ENCODE measurements at regions not wholly inside any gene's neighbourhood (a gene's known extent, or its start where the extent isn't known, plus 50 kb on each side); places are given as distances from the start of the nearest gene placed in this dataset.
A peak's percentile ranks its signal among the peaks of the same experiment; 100 is the strongest.
"Not testable (repeated sequence)": the region's sequence is repeated elsewhere in the genome, so short reads cannot be mapped to it uniquely, and the experiment has no call there.

DNA sequence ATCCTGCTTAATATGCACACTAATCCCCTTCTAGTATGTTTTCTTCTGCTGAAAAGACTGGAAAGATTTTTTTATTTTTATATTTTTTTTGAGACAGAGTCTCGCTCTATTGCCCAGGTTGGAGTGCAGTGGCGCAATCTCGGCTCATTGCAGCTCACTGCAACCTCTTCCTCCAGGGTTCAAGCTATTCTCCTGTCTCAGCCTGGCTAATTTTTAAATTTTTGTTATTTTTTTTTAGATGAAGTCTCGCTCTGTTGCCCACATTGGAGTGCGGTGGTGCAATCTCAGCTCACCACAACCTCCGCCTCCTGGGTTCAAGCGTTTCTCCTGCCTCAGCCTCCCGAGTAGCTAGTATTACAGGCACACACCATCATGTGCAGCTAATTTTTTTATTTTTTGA, 1261.4 kb upstream of the ADGRL2 start:
- ATAC-seq; DNase-seq (ENCODE audit: low spot score in 2 of 2); H3K27ac Mint-ChIP-seq; H3K36me3 Mint-ChIP-seq: not testable (repeated sequence)
- H3K9me3 Mint-ChIP-seq = peaks cover 11% of the 10 kb centered on the region in 2 donors

DNA sequence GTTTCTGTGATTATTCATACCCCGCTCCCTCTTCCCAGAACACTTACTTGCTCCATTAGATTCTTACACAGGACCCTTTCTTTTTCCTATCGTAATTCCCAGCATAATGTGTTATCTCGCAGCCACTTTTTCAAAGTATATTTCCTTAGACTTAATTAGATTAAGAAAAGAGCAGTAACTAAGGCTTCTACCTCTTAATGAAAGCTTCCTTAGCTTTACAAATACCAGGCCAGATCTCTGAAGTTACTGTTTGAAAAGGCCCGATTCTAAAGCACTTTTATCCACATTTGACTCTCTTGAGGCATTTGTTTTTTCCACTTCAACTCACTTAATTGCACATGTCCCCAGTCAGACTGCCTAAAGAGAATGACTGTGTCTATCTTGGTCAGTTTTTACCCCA, 1264.3 kb upstream of the ADGRL2 start:
- H3K9me3 Mint-ChIP-seq = peaks cover 11% of the 10 kb centered on the region in 2 donors
- H3K27ac Mint-ChIP-seq = no peak overlapping the region
- DNase-seq (ENCODE audit: low spot score in 2 of 2) (no peak), ATAC-seq (no peak)
- H3K36me3 Mint-ChIP-seq = no peaks in the 10 kb centered on the region

DNA sequence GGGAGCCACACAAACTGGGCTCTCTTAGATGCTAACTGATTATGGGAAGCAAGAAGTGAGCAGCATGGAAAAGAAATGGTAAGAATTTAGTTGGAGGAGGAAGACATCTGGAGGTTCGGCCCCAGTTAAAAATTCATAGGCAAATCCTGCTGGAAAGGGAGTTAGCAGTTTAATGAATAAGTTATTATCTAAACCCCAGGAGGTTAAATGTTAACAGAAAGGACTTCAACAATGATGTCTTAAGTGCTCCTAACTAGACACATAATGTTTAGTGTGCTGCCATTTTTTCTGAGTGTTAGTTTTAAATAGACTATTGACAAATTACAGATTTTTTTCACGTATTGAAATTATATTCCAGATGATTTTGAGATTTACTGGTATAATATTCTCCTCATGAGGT, 1265.3 kb upstream of the ADGRL2 start:
- no peak overlapping the region for H3K27ac Mint-ChIP-seq
- H3K9me3 Mint-ChIP-seq = peaks cover 11% of the 10 kb centered on the region in 2 donors
- ATAC-seq (no peak), DNase-seq (ENCODE audit: low spot score in 2 of 2) (no peak)
- H3K36me3 Mint-ChIP-seq = no peaks in the 10 kb centered on the region

DNA sequence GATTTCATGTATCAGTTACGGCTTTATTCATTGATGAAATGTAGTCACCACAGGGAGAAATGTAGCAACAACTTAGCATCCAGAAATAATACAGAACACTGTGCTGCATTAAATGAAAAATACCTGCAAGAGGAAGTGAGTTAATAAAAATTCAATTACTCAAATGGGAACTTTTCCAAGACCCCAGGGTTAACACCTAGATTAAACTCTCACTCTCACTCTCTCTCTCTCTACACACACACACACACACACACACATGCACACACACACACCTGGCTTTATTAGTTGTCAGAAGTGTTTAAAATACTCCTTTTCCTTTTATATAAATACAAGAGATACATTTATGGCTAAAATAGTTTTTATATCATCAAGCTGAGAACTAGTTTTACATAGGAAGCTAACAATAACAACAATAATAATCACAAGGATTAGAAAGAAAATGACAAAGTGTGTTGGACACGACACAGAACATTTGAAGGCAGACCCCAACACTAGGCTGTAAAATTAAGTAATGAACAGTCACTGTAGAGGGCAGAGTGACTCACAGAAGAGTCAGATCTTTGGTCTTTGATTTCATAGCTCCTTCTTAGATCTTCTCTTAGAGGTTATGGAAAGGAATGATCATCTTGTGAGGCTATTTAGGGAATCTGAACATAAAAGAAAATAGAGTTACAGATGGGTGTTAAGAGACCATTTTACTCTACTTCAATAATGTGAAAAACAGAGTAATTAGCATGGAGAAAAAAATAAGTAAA, 1266.0 kb upstream of the ADGRL2 start:
- peaks cover 7 to 11% of the 10 kb centered on the region in 2 donors for H3K9me3 Mint-ChIP-seq
- ATAC-seq (no peak), DNase-seq (ENCODE audit: low spot score in 2 of 2) (no peak)
- no peaks in the 10 kb centered on the region for H3K36me3 Mint-ChIP-seq
- H3K27ac Mint-ChIP-seq = no peak overlapping the region

DNA sequence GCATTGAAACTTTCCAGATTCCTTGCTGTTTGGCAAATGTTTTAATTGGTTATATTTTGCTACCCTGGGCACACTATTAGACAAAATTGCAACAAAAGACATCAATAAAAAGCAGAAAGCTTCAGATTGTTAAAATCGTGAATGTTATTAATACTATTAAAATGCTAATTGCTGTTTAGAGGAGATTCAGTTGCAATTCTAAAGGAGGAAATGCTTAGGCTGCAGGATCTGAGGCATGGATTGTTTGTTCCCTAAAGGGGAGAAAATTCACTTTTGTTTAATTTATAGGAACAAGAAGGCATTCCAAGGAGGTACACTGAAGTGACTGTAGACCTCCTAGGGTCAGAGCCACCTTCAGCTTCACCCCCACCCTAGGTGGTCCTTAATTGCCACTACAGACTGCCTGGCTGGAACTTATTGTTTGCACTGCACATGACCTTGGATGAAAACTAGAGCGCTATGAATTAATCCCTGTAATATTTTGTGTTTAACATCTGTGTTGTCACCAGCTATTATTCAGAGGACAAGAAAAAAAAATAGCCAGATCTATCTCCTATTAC, 1266.9 kb upstream of the ADGRL2 start:
- Mint-ChIP-seq H3K9me3 (peaks cover 7 to 11% of the 10 kb centered on the region in 2 donors), H3K36me3 (no peaks in the 10 kb centered on the region), H3K27ac (no peak overlapping the region)
- DNase-seq (ENCODE audit: low spot score in 2 of 2) (no peak), ATAC-seq (no peak)

GRCh38 chr1:80533093-80533492, 1267.6 kb upstream of the ADGRL2 start:
- DNase-seq (ENCODE audit: low spot score in 2 of 2) (no peak), ATAC-seq (no peak)
- Mint-ChIP-seq H3K27ac (no peak overlapping the region), H3K9me3 (peaks cover 7 to 11% of the 10 kb centered on the region in 2 donors), H3K36me3 (no peaks in the 10 kb centered on the region)

- Mint-ChIP-seq H3K27ac (no peak overlapping the region), H3K9me3 (peaks cover 7 to 11% of the 10 kb centered on the region in 2 donors), H3K36me3 (no peaks in the 10 kb centered on the region)
- DNase-seq (ENCODE audit: low spot score in 2 of 2) = no peak
- peak in 1 of 2 donors; percentile 28 for ATAC-seq
These were observed 1269.6 kb upstream of the ADGRL2 start for GRCh38 chr1:80531182-80531581.

- ATAC-seq (no peak), DNase-seq (ENCODE audit: low spot score in 2 of 2) (no peak)
- Mint-ChIP-seq H3K36me3 (no peaks in the 10 kb centered on the region), H3K9me3 (no peaks in the 10 kb centered on the region), H3K27ac (no peak overlapping the region)
These were observed 1271.2 kb upstream of the ADGRL2 start for GRCh38 chr1:80529546-80529945.

DNA sequence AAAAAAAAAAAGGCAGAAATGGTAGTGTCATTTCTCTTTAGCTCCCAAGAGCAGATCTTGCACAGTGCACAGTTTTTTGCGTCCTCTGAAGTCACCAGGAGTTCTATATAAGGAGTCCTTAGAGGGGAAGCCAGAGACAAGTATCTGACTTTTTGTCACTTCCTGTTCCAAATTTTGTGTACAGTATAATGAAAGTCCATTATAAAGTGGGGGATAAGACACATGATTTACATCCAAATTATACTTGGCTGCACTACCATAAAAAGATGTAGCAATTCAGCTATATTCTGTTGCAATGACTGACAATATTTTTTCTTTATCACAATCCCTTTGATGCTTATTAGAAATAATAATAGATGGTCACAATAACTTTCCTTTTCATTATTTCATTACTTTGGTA, 1276.9 kb upstream of the ADGRL2 start:
- peaks cover 7 to 11% of the 10 kb centered on the region in 2 donors for H3K9me3 Mint-ChIP-seq
- no peak overlapping the region for H3K27ac Mint-ChIP-seq
- no peaks in the 10 kb centered on the region for H3K36me3 Mint-ChIP-seq
- ATAC-seq = no peak
- no peak for DNase-seq (ENCODE audit: low spot score in 2 of 2)

GRCh38 chr1:80523071-80523470, 1277.7 kb upstream of the ADGRL2 start:
- not testable (repeated sequence) for DNase-seq (ENCODE audit: low spot score in 2 of 2)

DNA sequence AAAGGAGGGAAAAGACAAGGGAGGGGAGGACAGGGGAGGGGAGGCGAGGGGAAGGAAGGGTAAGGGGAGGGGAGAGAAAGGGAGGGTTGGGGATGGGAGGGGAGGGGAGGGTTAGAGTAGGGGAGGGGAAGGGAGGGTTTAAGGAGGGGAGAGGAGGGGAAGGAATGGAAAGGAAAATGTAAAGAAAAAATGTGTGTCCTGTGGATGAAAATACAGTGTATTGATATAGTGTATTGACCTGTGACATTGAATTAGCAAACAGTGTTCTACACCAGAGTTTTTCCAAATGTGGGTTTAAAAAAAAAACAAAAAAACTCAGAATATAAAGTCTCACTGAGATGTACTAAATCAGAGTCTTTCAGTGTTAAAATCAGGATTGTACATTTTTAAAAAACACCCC, 1279.8 kb upstream of the ADGRL2 start:
- Mint-ChIP-seq H3K27ac (no peak overlapping the region), H3K36me3 (no peaks in the 10 kb centered on the region), H3K9me3 (peaks cover 16 to 21% of the 10 kb centered on the region in 2 donors)
- ATAC-seq (no peak), DNase-seq (ENCODE audit: low spot score in 2 of 2) (no peak)

More at GRCh38 chr1:80523071-80523470, 1277.7 kb upstream of the ADGRL2 start:
- peaks cover 7 to 11% of the 10 kb centered on the region in 2 donors for H3K9me3 Mint-ChIP-seq
- H3K27ac Mint-ChIP-seq, ATAC-seq, H3K36me3 Mint-ChIP-seq: not testable (repeated sequence)

GRCh38 chr1:80517062-80517461, 1283.7 kb upstream of the ADGRL2 start:
- no peak overlapping the region for H3K27ac Mint-ChIP-seq
- H3K9me3 Mint-ChIP-seq = peaks cover 15 to 18% of the 10 kb centered on the region in 2 donors
- no peak for DNase-seq (ENCODE audit: low spot score in 2 of 2)
- H3K36me3 Mint-ChIP-seq = no peaks in the 10 kb centered on the region
- ATAC-seq = no peak

DNA sequence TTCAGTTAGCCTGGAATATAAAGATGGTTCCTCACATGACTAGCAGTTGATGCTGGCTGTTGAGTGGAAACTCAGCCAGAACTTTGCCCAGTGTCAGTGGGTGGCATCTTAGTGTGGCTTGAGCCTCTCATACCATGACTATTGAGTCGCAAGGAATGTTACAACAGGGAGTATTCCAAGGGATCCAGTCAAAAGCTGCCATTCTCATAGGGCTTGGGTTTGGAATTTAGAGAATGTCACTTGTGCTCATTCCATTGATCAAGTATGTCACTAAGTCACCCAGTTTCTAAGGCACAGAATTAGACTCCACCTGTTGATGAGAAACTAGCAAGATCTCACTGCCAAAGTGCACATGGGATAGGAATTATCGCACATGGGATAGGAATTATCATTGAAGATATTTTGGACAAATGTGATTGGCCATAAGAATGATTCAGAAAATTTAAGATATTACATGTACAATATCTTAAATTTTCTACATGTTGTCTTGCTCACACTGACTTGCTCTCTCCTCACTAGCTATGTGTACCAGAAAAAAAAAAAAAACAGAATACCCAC, 1290.7 kb upstream of the ADGRL2 start:
- DNase-seq (ENCODE audit: low spot score in 2 of 2) (no peak), ATAC-seq (no peak)
- peaks cover 0 to 6% of the 10 kb centered on the region in 2 donors for H3K9me3 Mint-ChIP-seq
- H3K27ac Mint-ChIP-seq = no peak overlapping the region
- no peaks in the 10 kb centered on the region for H3K36me3 Mint-ChIP-seq

DNA sequence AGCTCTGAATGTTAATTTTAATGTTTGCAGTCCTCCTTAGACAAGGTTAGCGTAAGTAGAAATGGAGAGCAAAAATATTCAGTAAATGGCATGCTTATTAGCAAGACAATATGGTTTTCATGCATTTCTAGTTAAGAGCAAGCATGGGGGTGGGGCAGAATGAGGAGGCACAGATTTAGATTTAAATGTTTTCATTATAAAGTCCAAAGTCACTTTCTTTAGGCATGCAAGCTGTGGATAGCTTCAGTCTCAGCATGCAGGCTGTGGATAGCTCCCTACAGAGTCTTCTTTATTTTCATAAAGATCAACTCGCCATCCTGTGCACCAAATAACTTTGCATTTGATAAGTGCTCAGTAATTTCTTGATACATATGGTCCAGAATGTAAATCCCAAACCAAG, 1294.5 kb upstream of the ADGRL2 start:
- Mint-ChIP-seq H3K36me3 (no peaks in the 10 kb centered on the region), H3K9me3 (peaks cover 6% of the 10 kb centered on the region in 2 donors), H3K27ac (no peak overlapping the region)
- DNase-seq (ENCODE audit: low spot score in 2 of 2) = no peak
- no peak for ATAC-seq

GRCh38 chr1:80498673-80499072, 1302.1 kb upstream of the ADGRL2 start:
- no peak overlapping the region for H3K27ac Mint-ChIP-seq
- H3K9me3 Mint-ChIP-seq = no peaks in the 10 kb centered on the region
- ATAC-seq (no peak), DNase-seq (ENCODE audit: low spot score in 2 of 2) (no peak)
- no peaks in the 10 kb centered on the region for H3K36me3 Mint-ChIP-seq

- H3K9me3 Mint-ChIP-seq = no peaks in the 10 kb centered on the region
- no peak overlapping the region for H3K27ac Mint-ChIP-seq
- H3K36me3 Mint-ChIP-seq = no peaks in the 10 kb centered on the region
- DNase-seq (ENCODE audit: low spot score in 2 of 2) = no peak
- ATAC-seq = no peak
These were observed 1304.9 kb upstream of the ADGRL2 start for GRCh38 chr1:80495806-80496205.

DNA sequence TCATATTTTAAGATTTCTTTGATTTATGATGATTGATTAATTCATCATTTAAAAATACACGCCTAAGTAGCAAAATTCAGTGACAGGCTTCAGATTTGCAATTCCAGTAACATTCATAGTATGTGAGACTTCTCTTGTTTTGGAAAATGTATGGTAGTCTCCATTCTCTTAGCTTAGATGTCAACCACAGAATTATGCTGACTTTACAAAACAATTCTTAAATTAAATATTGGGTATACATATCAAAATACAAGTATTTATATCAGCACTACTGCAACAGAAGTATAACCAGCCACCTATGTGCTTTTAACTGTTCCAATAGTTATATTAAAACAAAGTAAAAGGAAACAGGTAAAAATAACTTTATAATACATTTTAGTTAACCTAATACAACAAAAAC, 1328.6 kb upstream of the ADGRL2 start:
- no peak overlapping the region for H3K27ac Mint-ChIP-seq

GRCh38 chr1:80468356-80468755, 1332.4 kb upstream of the ADGRL2 start:
- H3K9me3 Mint-ChIP-seq = peaks cover 4 to 12% of the 10 kb centered on the region in 2 donors
- H3K36me3 Mint-ChIP-seq = no peaks in the 10 kb centered on the region
- ATAC-seq = no peak
- DNase-seq (ENCODE audit: low spot score in 2 of 2) = no peak
- no peak overlapping the region for H3K27ac Mint-ChIP-seq

More for the DNA sequence above, 1328.6 kb upstream of the ADGRL2 start:
- Mint-ChIP-seq H3K9me3 (peaks cover 9 to 17% of the 10 kb centered on the region in 2 donors), H3K36me3 (no peaks in the 10 kb centered on the region)
- ATAC-seq = no peak
- DNase-seq (ENCODE audit: low spot score in 2 of 2) = no peak

Measured in activated naive CD4-positive, alpha-beta T cell treated with anti-CD3 and anti-CD28 coated beads, Interleukin-2, amount 50 U/mL, for 72 hours (primary cell).